Pulmonary artery endothelial cell (primary cell): ENCODE measurements at regions not wholly inside any gene's neighbourhood (a gene's known extent, or its start where the extent isn't known, plus 50 kb on each side); places are given as distances from the start of the nearest gene placed in this dataset.

Source experiments
- DNase-seq: peaks from one replicate; pipeline ENCODE4 v3.0.0-alpha.2; 2011; ENCODE audit warnings: low read depth, low spot score

GRCh38 chr18:61727241-61728193, 165.3 kb downstream of the RNF152 start:
- DNase-seq, result no peak

GRCh38 chr18:61724532-61724931, 168.3 kb downstream of the RNF152 start:
- no peak for DNase-seq

- DNase-seq, result no peak
These were observed 170.6 kb downstream of the RNF152 start for GRCh38 chr18:61722247-61722646.

GRCh38 chr18:61720496-61720895, 172.3 kb downstream of the RNF152 start:
- DNase-seq, result no peak

GRCh38 chr18:61719671-61720070, 173.1 kb downstream of the RNF152 start:
- peak; percentile 70 for DNase-seq

- no peak for DNase-seq
These were observed 173.9 kb downstream of the RNF152 start for GRCh38 chr18:61718944-61719343.

- DNase-seq, result no peak
These were observed 178.4 kb downstream of the RNF152 start for GRCh38 chr18:61714421-61714820.

- DNase-seq, result no peak
These were observed 179.3 kb downstream of the RNF152 start for GRCh38 chr18:61713502-61713901.

- no peak for DNase-seq
These were observed 182.7 kb downstream of the RNF152 start for GRCh38 chr18:61710082-61710620.

- no peak for DNase-seq
These were observed 186.4 kb downstream of the RNF152 start for GRCh38 chr18:61706276-61706915.

- no peak for DNase-seq
These were observed 189.3 kb downstream of the RNF152 start for GRCh38 chr18:61703508-61703907.

GRCh38 chr18:61702007-61702406, 190.8 kb downstream of the RNF152 start:
- DNase-seq, result peak; percentile 40

- no peak for DNase-seq
These were observed 193.3 kb downstream of the RNF152 start for GRCh38 chr18:61699397-61700110.

- peak; percentile 45 for DNase-seq
These were observed 195.4 kb downstream of the RNF152 start for GRCh38 chr18:61697306-61697909.

GRCh38 chr18:61694236-61694635, 198.6 kb downstream of the RNF152 start:
- DNase-seq, result peak; percentile 45

- DNase-seq, result no peak
These were observed 202.2 kb downstream of the RNF152 start for GRCh38 chr18:61690418-61691138.

- DNase-seq, result no peak
These were observed 205.5 kb downstream of the RNF152 start for GRCh38 chr18:61687317-61687716.

- no peak for DNase-seq
These were observed 209.0 kb downstream of the RNF152 start for GRCh38 chr18:61683856-61684255.

GRCh38 chr18:61681065-61681464, 211.7 kb downstream of the RNF152 start:
- no peak for DNase-seq

- no peak for DNase-seq
These were observed 213.0 kb downstream of the RNF152 start for GRCh38 chr18:61679836-61680235.
